HK-2 (cell line): ENCODE measurements at regions not wholly inside any gene's neighbourhood (a gene's known extent, or its start where the extent isn't known, plus 50 kb on each side); places are given as distances from the start of the nearest gene placed in this dataset.
"Not testable (repeated sequence)": the region's sequence is repeated elsewhere in the genome, so short reads cannot be mapped to it uniquely, and the experiment has no call there.

ENCODE experiments used
- DNase-seq: peaks from one replicate; pipeline ENCODE4 v3.0.0-alpha.2; 2018; ENCODE audit not compliant: unreplicated experiment

DNA sequence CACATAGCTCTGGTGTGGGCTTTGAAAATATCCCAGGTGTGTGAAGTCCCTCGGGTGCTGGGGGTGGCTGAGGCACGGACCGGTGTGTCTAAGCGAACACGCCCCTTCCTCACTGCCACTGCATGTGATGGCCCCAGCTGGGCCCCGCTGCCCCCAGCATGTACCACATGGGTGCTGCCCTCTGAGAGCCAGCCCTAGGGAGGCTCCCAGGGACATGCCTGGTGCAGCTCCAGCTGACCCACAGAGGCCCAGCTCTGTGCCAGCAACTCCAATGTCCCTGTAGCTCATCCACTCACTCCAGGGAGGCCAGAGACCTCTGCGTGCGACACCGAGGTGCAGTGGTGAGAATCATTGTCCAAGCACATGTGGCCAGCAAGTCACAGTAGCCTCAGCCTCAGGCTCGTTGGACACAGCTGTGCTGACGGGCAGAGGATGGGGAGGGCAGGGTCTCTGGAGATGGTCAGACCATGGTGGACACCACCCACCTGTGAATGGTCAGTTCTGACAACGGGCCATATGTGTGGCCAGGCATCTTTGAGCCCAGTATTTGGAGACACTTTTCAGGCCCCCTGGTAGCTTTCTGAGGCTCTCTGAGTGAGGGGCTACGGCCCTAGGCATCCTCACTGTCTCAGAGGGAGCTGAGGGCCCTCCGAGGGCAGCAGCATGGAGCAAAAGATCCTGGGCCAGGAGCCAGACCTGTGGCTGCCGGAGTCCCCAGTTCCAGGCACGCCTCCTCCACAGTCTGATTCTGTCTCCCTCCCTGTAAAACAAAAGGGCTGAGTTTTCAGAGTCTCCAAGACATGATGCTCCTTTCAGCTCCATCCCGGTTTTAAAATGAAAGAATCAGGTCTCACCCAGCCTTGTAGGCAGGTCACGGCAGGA is 220.7 kb downstream of the NDUFA10 start:
- DNase-seq, result no peak

DNA sequence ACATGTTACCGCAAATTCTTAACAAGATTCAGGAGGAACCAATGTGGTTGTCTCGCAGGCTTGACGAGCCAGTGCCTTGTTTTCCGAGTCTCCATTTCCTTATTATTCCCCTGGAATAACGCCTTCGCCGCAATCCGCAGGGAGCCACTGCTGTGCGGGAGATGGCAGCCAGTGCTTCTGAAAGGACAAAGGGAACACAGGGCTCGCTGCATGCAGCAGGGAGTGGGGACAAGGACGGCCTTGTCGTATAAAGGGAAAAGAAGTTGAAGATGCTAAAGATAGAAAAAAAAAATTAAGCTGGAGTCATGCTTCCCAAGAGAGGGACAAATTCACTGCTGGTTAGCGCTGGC is 221.4 kb downstream of the NDUFA10 start:
- no peak for DNase-seq

DNA sequence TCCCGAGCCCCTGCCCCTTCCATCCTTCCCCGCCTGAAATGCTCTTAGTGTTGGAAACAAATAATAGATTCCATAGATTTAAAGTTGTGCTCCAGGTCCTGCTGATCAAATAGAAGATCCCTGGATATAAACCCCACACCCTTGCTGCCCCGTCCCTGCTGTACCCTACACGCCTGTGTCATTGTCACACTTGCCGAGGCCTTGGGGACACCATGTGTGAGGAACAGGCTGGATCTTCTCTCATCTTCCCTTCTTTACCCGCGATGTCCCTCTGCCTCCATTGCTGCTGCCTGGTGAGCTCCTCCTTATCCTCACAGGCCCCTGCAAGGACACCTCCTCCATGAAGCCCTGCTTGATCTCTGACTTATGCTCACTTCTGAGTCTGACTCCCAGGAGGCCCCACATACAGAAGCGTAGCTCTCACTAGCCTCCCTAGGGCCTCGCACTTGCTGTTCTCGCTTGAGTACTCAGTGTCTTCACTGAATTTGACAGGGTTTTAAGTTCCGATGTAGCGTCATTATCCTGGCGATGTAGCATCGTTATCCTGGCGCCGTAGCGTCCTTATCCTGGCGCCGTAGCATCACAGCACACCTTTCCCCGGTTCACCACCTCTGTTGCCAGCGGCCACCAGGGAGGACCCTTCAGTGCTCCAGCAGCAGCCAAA is 221.9 kb downstream of the NDUFA10 start:
- DNase-seq, result no peak

DNA sequence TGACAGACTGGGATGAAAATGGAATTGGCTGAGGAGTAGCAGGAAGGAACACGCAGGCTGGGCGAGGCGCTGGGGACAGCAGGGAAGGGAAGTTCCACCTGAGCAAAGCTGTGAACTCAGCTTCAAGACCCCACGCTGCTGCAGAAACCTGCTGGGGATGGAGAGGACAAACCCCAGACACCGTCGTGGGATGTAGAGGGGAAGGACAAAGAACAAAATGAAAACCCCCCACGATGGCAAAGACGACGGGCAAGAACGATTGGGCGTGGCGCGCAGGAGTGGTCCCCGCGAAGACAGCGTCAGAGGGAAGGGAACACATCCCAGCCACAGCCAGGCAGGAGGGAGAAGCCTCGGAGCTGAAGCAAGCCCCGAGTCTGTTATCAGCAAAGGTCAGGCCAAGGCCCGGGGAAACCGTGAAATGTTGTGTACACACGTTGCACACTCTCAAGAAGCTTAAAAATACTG is 222.9 kb downstream of the NDUFA10 start:
- no peak for DNase-seq

DNA sequence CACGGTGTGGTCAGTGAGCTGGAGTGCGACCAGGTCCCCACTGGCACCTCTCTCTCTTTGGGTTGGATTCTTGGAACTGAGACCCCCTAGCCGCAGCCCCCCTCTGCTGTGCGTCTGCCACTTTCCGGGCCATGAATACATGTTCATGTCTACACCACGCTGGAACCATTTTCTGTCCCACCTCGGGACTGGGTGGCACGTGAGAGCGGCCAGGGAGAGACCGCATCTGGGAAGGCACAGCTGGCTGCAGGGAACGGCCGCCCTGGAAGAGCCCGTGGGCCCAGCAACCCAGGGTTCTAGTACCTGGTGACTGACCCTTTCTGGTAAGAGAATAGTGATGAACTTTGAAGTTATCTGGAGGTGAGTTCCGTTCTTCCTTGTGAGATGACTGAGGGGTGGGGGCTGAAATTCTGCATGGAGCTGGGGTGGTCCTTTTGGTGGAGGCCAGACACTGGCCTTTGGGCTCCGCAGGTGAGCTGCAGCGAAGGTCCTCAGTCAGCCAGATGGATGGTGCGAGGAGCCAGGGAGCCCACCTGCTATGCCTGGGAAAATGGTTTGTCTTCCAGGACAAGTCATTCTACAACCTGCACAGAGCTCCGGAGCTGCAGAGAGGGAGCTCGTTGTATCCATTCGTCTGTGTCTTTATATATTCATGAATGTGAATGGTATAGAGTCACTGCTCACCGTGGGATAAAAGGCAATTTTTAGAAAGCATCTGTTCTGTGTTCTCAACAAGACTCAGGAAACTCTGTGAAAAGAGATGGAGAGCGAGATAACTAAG is 223.5 kb downstream of the NDUFA10 start:
- no peak for DNase-seq

DNA sequence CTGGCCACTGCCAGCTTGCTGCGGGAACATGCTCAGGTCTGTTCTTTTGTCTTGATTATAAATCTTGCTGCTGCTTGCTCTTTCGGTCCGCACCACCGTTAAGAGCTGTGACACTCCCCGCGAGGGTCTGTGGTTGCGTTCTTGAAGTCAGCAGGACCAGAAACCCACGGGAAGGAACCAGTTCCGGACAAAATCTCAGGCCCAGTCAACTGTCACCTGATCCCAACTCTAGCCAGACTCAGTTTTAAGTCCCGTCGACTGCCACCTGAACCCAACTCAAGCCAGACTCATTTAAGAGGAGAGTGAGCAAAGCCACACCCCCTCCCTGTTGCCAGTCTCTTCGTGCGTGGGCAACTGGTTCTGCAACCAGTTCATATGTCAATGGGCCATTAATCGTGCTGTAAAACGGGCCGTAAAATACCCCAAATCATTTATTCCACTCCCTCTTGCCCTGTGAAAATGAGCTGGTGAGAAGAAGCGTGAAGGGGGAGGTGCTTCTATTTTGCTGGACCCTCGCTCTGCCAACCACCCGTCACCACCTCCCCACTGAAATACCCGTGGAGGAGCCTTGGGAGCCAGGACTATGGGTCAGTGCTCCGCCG is 224.3 kb downstream of the NDUFA10 start:
- DNase-seq, result no peak

DNA sequence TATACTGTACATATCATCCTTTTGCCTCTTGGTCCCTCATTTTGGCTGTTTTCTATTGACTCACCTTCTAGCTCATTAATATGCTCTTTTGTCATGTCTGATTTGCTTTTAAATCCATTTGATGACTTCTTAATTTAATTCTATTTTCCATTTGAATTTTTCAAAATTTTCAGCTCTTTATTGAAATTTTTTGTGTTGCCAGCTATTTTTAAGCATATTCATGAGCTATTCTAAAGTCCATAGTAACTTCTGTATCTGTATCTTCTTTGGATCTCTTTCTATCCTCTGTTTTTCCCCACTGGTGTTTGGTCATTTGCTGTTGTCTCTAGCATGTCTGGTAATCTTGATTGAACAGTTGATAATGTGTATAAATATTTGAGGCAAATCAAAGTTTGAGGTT is 227.8 kb downstream of the NDUFA10 start:
- DNase-seq, result no peak

DNA sequence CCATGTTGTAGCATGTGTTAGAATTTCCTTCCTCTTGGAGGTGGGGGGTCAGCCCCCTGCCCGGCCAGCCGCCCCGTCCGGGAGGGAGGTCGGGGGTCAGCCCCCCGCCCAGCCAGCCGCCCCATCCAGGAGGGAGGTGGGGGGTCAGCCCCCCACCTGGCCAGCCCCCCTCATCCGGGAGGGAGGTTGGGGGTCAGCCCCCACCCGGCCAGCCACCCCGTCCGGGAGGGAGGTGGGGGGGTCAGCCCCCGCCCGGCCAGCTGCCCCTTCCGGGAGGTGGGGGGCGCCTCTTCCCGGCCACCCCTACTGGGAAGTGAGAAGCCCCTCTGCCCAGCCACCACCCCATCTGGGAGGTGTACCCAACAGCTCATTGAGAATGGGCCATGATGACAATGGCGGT is 229.4 kb downstream of the NDUFA10 start:
- not testable (repeated sequence) for DNase-seq

DNA sequence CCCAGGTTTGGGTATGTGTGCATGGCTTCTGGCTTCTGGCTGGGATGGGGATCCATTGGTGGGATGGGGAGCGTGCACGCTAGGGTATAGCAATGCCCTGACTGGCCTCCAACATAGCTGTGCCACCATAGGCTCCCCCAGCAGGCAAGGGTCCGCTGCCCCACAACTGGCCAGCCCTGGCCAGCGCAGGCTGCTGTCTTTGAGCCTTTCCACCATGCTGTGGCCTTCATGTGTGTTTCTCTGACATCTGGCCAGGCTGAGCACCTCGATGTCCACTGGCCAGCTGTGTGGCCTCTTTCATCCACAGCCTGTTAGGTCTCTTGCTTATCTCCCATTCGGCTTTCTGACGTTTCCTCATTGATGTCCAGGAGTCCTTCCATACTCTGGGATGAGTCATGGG is 231.3 kb downstream of the NDUFA10 start:
- DNase-seq, result no peak

DNA sequence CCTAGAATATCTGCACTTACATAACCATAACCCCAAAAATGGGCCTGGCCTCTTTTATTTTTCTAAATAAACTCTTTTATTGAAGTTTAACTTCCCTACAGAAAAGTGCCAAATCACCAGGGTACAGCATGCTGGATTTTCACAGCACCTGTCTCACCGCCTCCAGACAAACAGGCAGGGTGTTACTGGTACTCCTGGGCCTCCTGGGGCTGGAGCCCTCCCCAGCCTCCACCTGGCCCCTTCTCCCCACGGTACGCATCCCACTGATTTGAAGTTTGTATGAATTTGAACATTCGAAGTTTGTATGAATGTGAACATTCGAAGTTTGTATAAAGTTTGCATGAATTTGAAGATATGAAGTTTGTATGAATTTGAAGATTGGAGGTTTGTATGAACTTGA is 232.1 kb downstream of the NDUFA10 start:
- DNase-seq, result no peak

DNA sequence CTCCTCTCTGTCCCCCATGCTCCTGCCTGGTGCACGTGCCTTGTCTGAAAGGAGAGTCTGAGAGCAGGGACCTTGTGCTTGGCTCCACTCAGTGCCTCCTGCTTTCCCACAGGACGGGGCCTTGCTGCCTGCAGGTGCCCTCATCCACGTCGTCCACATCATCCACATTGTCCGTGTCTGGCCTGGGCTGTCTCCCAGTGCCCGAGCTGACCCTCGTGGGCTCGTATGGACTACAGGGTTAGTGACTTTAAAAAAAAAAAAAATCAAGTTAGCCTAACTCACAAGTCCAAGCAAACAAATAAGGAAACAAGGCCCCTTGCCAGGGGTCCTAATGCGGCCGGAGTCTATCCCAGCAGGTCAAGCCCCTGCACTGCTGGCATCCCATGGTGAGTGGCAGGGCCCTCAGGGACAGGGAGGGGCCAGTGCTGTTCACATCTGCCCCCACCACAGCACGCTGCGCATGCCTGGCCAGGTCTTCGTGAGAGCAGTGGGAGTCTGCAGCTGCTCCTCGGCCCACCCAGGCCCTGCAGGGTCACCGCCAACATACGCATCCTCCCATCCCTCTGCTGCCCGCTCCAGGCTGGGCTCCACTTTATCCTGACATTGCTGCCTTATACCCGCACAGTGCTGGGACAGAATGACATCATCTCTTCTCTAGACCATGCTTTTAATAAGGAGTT is 232.6 kb downstream of the NDUFA10 start:
- no peak for DNase-seq

DNA sequence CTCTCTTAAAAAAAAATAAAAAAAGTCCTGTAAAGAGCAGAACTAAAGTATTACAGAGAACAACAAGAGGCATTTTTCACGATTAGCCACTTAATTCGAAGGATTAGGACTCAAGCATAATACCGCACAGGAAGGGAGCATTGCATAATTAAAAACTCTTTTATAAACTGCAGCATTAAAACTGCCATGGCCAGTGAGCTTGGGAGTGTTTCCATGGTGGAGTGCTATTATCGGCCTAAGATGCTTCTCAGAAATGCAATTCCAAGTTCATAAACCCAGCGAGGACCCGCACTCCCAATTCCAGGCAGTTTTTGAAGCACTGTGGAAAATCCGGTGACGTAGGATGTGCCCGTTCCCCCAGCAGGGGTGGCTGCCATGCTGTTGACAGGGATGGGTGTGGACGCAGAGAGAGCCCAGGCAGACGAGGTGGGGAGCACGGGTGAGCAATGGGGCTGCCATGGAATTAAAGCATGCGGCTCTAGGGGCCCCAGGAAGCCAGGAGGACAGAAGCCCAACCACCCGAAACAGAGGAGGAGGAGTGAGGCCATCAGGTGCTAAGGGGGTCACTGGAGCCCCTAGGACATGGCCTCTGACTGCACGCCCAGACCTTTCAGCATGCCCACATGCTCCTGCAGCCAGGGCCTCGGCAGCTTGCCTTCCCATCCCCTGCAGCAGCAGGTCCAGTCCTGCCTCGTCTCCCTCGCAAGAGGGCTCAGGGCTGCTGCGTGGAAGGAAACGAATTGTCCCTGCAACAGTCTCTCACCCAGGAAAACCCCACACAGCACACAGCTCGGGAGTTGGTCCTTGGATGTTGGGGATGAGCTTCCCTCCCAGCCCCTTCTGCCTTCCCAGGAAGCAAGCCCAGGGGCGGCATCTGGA is 233.4 kb downstream of the NDUFA10 start:
- DNase-seq, result no peak

DNA sequence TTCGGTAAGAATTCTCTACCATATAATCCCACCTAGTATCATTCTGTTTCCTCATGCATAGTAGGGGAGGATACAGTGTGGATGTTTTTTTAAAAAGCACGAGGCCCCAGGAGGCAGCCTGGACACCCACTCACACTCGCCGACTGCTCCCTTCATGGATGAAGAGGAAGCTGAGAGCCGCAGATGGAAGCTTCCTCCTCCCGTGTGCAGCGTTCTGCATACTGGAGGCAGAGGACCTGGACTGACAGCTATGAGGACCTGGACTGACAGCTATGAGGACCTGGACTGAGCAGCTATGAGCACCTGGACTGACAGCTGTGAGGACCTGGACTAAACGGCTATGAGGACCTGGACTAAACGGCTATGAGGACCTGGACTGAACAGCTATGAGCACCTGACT is 234.4 kb downstream of the NDUFA10 start:
- DNase-seq, result no peak

DNA sequence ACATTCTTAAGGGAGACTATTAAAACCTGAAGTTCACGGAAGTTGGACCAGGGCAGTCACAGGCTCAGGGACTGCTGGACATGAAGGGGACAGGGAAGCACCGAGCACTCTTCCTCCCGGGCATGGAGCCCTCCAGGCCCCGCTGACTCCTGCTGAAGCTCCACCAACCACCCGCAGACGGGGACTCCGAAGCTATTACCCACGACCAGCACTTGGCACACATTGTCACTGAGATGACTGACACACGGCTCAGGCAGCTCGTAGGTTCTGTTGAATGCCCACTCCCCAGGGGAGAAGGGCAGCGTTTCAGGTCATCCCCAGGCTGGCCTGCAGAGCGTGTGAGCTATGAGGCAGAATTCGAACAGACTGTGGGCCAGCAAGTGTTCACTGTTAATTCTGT is 234.8 kb downstream of the NDUFA10 start:
- no peak for DNase-seq

DNA sequence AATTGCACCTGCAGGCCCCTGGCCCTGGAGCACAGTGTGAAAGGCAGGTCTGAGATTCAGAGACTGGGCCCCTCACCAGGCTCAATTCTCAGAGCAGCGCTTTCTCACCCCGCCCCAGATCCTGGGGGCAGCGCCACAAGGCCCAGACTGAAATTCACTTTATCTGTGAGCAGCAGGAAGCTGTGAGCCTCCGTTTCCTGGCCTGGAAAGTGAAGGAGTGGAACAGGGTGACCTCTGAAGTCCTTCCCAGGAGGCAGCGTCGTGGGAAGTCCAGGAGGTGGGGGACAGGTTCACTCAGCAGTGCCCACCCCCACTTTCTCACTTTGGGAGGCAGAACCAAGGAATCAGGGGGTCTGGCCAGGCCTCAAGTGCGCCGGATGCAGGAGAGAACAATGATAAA is 235.4 kb downstream of the NDUFA10 start:
- DNase-seq, result no peak

DNA sequence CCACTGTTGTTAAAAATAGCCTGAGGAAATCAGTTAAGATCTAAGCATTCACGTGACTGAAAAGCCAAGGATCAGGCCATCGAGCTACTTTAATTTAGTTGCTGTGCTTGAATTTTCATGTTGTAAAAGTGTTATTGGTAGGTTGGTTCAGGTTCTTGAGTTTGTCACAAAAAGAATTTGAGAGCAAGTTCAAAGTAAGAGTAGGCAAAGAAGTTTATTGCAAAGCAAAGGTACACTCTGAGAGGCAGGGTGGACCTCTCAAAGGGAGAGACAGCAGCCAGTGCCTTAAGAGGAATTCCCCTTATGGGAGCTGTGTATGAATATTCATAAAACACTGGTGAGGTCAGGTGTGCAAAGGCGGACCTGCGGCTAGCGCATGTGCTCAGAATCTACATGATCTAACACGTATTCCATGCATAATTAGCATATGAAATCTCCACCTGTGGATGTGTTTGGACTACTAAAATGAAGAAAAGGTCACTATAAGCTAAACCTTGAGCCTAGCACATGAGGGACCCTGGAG is 236.5 kb downstream of the NDUFA10 start:
- DNase-seq, result no peak

DNA sequence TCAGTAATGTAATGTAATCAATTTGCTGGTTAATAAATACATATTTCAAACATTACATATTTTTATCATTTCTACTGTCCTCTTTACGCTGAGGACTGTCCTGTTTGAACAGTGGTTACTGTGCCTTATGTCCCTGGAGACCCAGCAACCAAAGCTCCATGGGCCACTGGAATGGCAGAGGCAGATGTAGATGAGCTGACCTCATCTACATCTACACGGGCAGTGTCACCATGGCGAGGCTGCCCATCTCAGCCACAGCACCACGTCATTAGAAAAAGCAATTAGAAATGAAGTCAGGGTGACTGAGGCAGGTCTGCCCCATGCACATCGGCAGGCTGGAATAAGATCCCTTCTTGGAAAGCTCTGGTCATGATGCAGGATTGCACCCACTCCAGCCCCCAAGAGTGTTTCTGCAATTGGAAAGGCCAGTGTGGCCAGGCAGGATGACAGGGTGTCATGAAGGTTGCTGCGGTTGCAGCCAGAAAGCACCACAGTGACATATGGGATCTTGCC is 237.5 kb downstream of the NDUFA10 start:
- DNase-seq, result no peak

DNA sequence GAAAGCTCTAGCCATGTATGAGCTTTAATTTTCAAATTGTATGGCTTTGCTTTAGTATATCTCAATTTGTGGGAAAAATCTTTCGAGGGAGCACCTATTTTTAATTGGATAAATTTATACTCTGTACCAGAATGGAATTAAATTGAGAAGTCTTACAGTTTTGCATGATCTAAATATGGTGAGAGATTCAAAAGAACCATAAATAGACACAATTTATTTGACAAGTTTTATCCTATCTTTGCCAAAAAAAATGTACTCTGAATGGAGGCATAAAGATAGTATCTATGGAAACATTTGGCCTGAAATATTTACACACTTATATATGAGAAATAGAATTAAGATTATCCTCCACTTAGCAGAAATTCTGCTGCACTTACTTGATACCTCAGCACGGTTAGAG is 238.4 kb downstream of the NDUFA10 start:
- DNase-seq, result no peak

DNA sequence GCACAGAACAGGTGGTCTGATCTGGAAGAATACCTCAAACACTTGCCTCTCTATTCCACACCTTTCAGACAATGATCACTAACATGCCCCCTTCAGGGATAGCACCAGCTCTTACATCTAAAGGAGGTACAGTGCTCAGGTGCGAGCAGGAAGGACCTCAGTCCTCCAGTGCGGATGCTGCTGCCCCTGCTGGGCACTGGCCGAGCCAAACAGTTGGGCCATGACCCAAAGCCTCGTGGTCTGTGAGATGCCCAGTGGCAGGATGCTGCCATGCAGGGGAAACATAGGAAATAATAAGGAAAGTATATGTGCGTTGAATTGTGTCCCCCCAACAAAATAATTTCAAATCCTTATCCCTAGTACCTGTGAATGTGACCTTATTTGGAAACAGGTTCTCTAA is 243.7 kb downstream of the NDUFA10 start:
- DNase-seq, result no peak
